ENCODE measurements at regions not wholly inside any gene's neighbourhood (a gene's known extent, or its start where the extent isn't known, plus 50 kb on each side); places are given as distances from the start of the nearest gene placed in this dataset.

DNA sequence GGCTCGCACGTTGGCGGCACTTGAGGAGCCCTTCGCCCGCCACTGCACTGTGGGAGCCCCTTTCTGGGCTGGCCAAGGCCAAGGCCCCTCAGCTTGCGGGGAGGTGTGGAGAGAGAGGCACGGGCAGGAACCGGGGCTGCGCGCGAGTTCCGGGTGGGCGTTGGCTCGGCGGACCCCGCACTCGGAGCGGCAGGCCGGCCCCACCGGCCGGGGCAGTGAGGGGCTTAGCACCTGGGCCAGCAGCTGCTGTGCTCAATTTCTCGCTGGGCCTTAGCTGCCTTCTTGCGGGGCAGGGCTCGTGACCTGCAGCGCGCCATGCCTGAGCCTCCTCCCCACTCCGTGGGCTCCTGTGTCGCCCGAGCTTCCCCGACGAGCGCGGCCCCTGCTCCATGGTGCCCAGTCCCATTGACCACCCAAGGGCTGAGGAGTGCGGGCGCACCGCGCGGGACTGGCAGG, 71.6 kb upstream of the CNTN1 start:
- no peak overlapping the region for H3K27ac Mint-ChIP-seq
- no peaks in the 10 kb centered on the region for H3K27me3 Mint-ChIP-seq
- H3K4me3 Mint-ChIP-seq, result no peak overlapping the region

GRCh38 chr12:40622246-40622838, 69.9 kb upstream of the CNTN1 start:
- H3K4me3 Mint-ChIP-seq, result no peak overlapping the region
- H3K9me3 Mint-ChIP-seq, result no peaks in the 10 kb centered on the region
- H3K27ac Mint-ChIP-seq, result no peak overlapping the region
- H3K27me3 Mint-ChIP-seq, result no peaks in the 10 kb centered on the region
- no peaks in the 10 kb centered on the region for H3K36me3 Mint-ChIP-seq
- peak; percentile 12 for DNase-seq
- no peaks in the 10 kb centered on the region for H3K4me1 Mint-ChIP-seq

More for the DNA sequence above, 71.6 kb upstream of the CNTN1 start:
- no peaks in the 10 kb centered on the region for H3K9me3 Mint-ChIP-seq
- DNase-seq, result no peak
- H3K36me3 Mint-ChIP-seq, result no peaks in the 10 kb centered on the region
- no peaks in the 10 kb centered on the region for H3K4me1 Mint-ChIP-seq

- no peak overlapping the region for H3K27ac Mint-ChIP-seq
- H3K27me3 Mint-ChIP-seq, result no peaks in the 10 kb centered on the region
- H3K4me1 Mint-ChIP-seq, result no peaks in the 10 kb centered on the region
- H3K36me3 Mint-ChIP-seq, result no peaks in the 10 kb centered on the region
- H3K4me3 Mint-ChIP-seq, result no peak overlapping the region
- H3K9me3 Mint-ChIP-seq, result no peaks in the 10 kb centered on the region
- DNase-seq, result no peak
Measured at GRCh38 chr12:40632171-40632570, 60.1 kb upstream of the CNTN1 start.

DNA sequence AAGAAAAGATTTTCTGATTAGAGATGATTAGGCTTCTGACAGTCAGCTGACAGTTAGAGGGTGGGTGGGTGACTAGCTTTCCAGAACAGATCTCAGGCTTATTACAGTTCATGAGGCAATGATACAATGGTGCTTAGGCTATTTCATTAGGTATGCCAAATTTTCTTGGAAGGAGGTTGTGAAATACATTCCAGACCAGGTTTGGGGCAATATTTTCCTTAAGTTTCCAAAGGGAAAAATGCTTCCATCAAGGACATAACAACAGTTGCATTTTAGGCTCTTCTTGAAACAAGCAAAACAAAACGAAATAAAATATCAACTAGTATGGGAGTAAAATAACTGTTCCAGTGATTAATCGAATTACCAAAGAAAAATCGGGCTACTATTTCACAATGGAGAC, 59.3 kb upstream of the CNTN1 start:
- DNase-seq, result no peak
- H3K36me3 Mint-ChIP-seq, result no peaks in the 10 kb centered on the region
- H3K4me1 Mint-ChIP-seq, result no peaks in the 10 kb centered on the region
- H3K4me3 Mint-ChIP-seq, result no peak overlapping the region
- H3K27me3 Mint-ChIP-seq, result no peaks in the 10 kb centered on the region
- H3K27ac Mint-ChIP-seq, result no peak overlapping the region
- no peaks in the 10 kb centered on the region for H3K9me3 Mint-ChIP-seq

DNA sequence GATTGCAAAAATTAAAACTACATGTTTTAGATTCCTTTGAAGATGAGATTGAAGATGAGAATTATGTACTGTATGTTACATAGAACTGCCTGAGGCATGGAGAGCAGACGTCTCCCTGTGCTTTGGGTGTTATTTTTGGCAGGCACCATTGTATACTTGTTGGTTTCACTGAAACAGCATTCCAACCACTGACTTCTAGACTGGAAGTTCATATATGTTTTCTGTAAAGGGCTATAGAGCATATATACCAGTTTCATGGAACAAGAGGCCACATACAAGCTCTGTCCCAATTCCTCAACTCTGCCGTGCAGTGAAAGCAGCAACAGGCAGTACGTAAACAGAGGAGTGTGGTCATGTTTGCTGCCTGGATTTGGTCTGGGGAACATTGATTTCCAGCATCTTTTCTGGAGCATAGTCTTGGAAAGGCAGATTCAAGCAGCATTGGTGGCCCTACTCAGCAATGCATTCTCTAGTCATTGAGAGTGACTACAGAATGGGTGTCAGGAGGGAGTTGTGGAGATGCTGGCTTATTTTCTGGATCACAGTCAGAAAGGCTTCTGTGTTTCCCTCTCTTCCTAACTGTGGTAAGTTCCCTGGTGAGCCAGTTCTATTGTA, 57.6 kb upstream of the CNTN1 start:
- no peaks in the 10 kb centered on the region for H3K27me3 Mint-ChIP-seq

DNA sequence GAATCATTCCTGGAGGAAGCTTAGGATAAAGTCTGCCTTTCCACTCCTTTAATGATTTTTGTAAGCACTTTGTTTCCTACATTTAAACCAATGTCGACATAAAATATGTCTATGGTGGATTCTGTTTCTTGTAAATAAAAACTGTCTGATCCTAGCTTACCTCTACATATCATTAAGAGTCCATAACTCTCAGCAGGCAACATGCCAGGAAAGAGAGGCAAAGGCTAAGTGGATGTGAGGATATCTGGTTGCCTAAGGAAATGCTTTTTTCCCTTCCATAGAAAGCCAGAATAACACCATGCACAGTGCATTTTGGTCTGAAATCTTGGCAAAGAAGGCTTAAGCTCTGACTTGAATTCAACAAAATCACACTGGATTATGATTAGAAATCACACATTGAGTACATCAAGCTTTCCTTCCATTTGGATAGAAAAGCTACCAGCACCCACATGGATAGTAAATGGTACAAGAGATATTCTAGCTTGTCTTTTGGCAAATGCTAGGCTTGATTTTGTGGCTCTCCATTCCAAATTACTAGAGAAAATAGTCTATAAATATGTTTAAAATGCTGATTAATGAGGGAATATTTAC, 57.0 kb upstream of the CNTN1 start:
- Mint-ChIP-seq H3K4me3 (no peak overlapping the region), H3K27ac (no peak overlapping the region), H3K4me1 (no peaks in the 10 kb centered on the region), H3K27me3 (no peaks in the 10 kb centered on the region), H3K36me3 (no peaks in the 10 kb centered on the region), H3K9me3 (peaks cover 6% of the 10 kb centered on the region)
- DNase-seq, result no peak

More for the DNA sequence above, 57.6 kb upstream of the CNTN1 start:
- no peak for DNase-seq
- Mint-ChIP-seq H3K4me1 (no peaks in the 10 kb centered on the region), H3K36me3 (no peaks in the 10 kb centered on the region), H3K4me3 (no peak overlapping the region), H3K9me3 (peaks cover 3% of the 10 kb centered on the region), H3K27ac (no peak overlapping the region)

Data from activated naive CD8-positive, alpha-beta T cell treated with anti-CD3 and anti-CD28 coated beads for 36 hours (primary cell).